GM18519 (cell line): ENCODE measurements at regions not wholly inside any gene's neighbourhood (a gene's known extent, or its start where the extent isn't known, plus 50 kb on each side); places are given as distances from the start of the nearest gene placed in this dataset.
A peak's percentile ranks its signal among the peaks of the same experiment; 100 is the strongest.
"Not testable (repeated sequence)": the region's sequence is repeated elsewhere in the genome, so short reads cannot be mapped to it uniquely, and the experiment has no call there.

ENCODE experiments used
- ATAC-seq: cut with Tn5 transposase; IDR thresholded peaks from one replicate; pipeline ENCODE4 v1.9.1; 2021; ENCODE audit warnings: mild to moderate bottlenecking, moderate library complexity; ENCODE audit not compliant: unreplicated experiment, low FRiP score

- no peak for ATAC-seq
These were observed 65.7 kb upstream of the LANCL2 start for GRCh38 chr7:55299273-55299967.

GRCh38 chr7:55303220-55303619, 61.9 kb upstream of the LANCL2 start:
- peak; percentile 67 for ATAC-seq

- ATAC-seq: no peak
These were observed 60.9 kb upstream of the LANCL2 start for GRCh38 chr7:55304018-55304762.

GRCh38 chr7:55305135-55305534, 60.0 kb upstream of the LANCL2 start:
- no peak for ATAC-seq

- ATAC-seq: no peak
These were observed 58.8 kb upstream of the LANCL2 start for GRCh38 chr7:55306331-55306730.

GRCh38 chr7:55307123-55307916, 57.8 kb upstream of the LANCL2 start:
- ATAC-seq: no peak

- ATAC-seq: no peak
These were observed 56.8 kb upstream of the LANCL2 start for GRCh38 chr7:55308186-55308929.

GRCh38 chr7:55309040-55309991, 55.8 kb upstream of the LANCL2 start:
- ATAC-seq: peak; percentile 88

GRCh38 chr7:55310287-55311025, 54.7 kb upstream of the LANCL2 start:
- ATAC-seq: no peak

- ATAC-seq: not testable (repeated sequence)
These were observed 53.2 kb upstream of the LANCL2 start for GRCh38 chr7:55311892-55312291.

GRCh38 chr7:55313671-55314070, 51.5 kb upstream of the LANCL2 start:
- ATAC-seq: not testable (repeated sequence)

- ATAC-seq: no peak
These were observed 50.2 kb upstream of the LANCL2 start for GRCh38 chr7:55314967-55315366.
